NOMO-1 treated with DMSO at 0.1 percent for 48 hours (cell line): ENCODE measurements at regions not wholly inside any gene's neighbourhood (a gene's known extent, or its start where the extent isn't known, plus 50 kb on each side); places are given as distances from the start of the nearest gene placed in this dataset.

ENCODE experiments used
- DNase-seq: peaks from one replicate; lab custom pipeline; 2025; ENCODE audit not compliant: unreplicated experiment; lab: John Stamatoyannopoulos, UW

GRCh38 chr6:50214937-50215336, 165.2 kb upstream of the DEFB112 start:
- no peak for DNase-seq

DNA sequence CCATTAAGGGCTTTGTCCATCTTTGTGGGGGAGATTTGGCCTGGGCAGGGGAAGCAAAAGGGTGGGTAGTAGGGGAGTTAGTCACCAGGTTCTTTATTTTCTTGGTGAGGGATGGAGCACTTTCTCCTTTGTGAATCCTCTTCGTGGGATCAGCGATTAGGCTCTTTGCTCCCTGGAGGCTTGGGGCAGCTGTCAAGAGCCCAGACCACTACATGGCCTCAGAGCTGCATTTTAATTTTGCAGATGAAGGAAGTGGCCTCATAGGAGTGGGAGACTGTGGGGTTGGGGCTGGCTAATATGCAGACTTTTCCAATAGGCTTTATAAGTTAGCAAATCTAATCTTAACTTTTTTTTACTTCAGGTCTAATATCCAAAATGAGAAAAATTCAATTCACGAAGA, 168.1 kb upstream of the DEFB112 start:
- no peak for DNase-seq

- DNase-seq = no peak
Measured at GRCh38 chr6:50236164-50236563, 186.4 kb upstream of the DEFB112 start.

DNA sequence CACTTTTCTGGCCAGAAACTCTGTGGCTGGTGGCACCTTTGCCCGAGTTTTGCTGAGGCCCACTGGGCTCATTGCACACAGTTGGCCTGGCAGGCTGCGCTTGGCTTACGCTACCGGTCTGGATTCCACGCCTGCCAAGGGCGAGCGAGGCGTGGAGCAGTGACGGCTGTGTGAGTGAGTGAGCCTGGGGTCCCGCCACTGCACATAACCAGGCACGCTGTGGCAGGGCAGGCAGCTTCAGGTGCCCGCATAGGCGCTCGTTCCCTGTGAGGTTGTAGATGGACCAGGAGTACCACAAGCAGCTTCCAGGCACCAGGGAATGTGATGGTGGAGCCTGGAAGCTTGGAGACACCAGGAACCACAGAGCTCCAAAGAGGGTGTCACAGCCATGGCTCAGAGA, 190.1 kb upstream of the DEFB112 start:
- no peak for DNase-seq

- no peak for DNase-seq
Measured at GRCh38 chr6:50240986-50241385, 191.3 kb upstream of the DEFB112 start.

DNA sequence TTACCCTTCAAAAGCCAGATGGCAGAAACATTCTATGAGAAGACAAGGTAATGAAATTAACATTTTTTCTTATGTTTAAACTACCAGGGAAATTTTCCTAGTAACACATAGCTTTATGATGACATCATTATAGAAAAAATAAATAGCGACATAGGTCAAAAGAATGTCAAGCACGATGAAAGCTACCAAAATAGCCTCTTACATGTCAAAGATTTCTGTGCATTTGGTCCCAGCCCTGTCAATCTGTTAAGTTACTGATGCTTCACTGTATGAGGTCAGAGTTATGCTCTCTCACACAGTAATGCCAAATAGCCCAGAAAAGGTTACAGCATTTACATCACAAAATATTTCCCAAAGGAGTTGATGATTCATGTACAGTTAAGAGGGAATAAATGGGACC, 199.8 kb upstream of the DEFB112 start:
- DNase-seq = no peak

DNA sequence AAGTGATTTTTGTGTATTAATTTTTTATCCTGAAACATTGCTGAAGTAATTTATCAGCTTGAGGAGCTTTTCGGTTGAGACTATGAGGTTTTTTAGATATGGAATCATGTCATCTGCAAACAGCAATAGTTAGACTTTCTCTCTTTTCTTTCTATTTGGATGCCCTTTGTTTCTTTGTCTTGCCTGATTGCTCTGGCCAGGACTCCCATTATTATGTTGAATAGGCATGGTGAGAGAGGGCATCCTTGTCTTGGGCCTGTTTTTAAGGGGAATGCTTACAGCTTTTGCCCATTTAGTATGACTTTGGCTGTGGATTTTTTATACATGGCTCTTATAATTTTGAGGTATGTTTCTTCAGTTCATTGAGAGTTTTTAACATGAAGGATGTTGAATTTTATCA, 207.6 kb upstream of the DEFB112 start:
- no peak for DNase-seq

DNA sequence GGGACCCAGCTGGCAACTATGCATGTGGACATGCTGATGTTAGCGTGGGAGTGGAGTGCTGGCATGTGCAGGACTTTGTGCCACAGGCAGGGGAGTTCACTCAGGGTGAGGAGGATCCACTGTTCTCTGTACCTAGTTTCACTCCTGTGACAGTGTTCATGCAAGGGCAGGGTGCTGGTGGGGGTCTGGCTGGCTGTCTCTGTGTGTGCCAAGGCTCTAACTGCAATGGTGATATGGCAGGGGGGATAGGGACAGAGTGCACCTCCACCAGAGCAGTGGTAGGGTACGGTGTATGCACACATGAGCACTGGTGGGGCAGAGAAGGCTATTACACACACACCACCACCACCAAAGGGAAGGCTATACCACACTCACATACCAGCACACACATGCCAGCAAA, 210.2 kb upstream of the DEFB112 start:
- no peak for DNase-seq

GRCh38 chr6:50264995-50265571, 215.4 kb upstream of the DEFB112 start:
- DNase-seq = no peak

DNA sequence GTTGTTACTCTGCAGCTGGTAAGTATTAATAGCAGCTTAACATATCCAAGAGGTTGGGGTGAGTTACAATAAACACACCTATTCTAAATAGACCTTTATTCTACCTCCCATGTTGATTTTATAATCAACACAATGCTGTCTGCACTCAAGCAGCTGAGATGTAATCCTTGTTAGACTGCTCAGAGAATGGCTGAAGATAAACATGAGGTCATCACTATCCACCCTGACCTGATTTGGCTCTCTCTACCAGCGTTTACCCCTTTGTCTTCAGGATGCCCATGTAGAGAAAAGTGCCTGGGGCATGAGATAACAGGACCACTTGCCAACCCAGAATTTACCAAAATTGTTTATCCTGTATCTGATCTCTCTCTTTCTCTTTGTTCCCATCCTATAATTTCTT, 220.7 kb upstream of the DEFB112 start:
- DNase-seq = no peak

GRCh38 chr6:50271266-50271665, 221.5 kb upstream of the DEFB112 start:
- DNase-seq = no peak

- DNase-seq = no peak
Measured at GRCh38 chr6:50271817-50272216, 222.1 kb upstream of the DEFB112 start.

DNA sequence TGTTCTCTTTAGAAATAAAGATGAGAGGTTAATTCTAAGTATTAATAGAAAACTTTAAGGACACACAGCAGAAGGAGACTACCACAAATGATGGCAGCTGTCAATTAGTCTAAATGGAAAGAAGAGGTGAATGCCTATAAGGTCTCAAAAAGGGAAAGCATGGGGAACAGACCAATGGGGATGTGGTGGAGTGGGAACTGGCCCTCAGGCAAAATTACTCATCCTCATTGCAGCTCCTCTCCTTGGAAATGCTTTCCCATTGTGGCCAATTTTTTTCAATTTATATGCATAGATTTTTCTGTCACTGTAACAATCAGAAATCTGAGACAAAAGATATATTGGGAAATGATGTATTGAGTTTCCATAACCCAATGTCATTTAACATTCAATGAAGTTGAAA, 222.9 kb upstream of the DEFB112 start:
- DNase-seq = no peak

DNA sequence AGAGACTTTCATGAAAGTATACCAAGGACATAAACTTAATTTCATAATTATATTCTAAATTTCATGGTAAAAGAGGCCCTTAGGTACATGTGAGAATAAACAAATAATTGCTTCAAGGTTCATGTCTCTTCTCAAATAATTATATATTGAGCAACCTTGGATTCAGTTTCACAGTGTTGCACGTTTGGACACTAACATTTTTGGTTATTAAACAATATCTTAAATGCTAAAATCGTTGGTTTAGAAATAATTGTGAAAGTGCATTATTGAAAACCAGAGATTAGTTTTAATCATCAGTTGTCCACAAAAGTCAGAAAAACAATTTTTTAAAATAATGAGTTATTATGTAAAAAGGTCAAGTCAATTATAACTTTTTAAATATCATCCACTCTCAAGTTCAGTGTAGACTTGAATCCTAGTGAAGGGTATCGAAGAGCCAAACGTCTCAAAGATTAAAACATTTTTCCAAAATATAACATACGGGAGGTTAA, 227.1 kb upstream of the DEFB112 start:
- DNase-seq = no peak

GRCh38 chr6:50277774-50278173, 228.0 kb upstream of the DEFB112 start:
- DNase-seq = no peak

GRCh38 chr6:50278663-50279062, 228.9 kb upstream of the DEFB112 start:
- no peak for DNase-seq

GRCh38 chr6:50285735-50286134, 236.0 kb upstream of the DEFB112 start:
- no peak for DNase-seq

GRCh38 chr6:50288241-50288640, 238.5 kb upstream of the DEFB112 start:
- no peak for DNase-seq

DNA sequence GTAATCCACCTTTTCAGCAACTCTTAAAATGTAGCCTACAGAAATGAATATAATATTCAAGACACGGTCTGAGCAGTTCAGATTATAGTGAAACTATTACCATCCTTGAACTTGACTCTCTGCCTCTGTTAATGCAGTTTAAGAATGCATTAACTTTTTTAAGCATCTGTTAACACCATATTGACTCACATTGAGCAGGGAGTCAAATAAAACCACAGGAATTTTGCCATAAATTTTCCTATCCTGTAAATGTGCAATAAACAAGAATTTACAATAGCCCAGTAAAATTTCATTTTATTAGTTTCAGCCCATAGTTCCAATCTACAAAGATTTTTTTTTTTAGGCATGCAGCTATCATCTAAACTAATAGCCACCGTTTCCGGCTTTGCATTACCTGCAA, 239.2 kb upstream of the DEFB112 start:
- DNase-seq = no peak

DNA sequence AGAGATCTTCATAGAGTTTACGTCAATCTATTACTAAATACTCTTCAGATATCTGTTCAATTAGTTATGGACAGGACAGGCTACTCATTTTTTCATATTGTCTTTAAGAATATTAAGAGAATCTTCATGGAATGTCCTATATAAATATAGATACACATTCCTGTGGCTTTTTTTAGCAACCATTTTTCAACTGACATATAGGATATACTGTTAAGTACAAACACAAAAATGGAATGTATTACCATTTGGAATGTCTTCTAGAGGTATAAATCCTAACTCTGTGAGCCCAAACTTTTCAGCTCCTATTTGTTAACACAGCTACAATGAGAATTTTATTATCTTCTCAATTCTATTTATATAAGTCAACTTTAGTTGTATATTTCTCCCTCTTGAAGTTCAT, 239.6 kb upstream of the DEFB112 start:
- DNase-seq = no peak

DNA sequence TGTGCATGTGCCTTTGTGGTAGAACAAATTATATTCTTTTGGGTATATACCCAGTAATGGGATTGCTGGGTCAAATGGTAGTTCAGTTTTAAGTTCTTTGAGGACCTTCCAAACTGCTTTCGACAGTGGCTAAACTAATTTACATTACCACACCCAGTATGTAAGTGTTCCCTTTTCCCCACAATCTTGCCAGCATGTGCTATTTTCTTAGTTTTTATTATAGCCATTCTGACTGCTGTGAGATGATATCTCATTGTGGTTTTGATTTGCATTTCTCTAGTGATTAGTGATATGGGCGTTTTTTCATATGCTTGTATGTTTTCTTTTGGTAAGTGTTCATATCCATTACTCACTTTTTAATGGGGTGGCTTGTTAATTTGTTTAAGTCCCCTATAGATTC, 251.6 kb upstream of the DEFB112 start:
- no peak for DNase-seq

DNA sequence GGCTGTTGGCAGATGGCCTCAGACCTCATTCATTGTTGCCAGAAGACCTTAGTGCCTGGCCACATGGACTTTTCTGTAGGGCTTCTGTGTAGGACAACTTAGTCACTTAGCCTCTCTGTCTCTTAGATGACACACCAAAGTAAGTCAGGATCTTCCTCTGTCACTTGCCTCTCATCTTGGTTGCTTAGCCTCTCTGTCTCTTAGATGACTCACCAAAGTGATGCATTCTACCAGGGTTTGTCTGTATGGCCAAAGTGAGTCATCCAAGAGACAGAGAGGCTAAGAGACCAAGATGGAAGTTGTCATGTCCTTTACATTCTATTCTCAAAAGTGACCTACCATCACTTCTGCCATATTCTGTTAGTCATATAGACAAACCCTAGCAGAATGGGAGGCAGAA, 255.9 kb upstream of the DEFB112 start:
- DNase-seq = no peak

- DNase-seq = no peak
Measured at GRCh38 chr6:50318536-50318935, 268.8 kb upstream of the DEFB112 start.

- no peak for DNase-seq
Measured at GRCh38 chr6:50330347-50330746, 280.6 kb upstream of the DEFB112 start.
